Natural killer cell (primary cell): ENCODE measurements at regions not wholly inside any gene's neighbourhood (a gene's known extent, or its start where the extent isn't known, plus 50 kb on each side); places are given as distances from the start of the nearest gene placed in this dataset.

Source experiments
- ATAC-seq, 3 donors: fragments of 150-1000 bp in 2 of 3; fragments of 200-7000 bp in 1 of 3; cut with Tn5 transposase; 1 replicate in 1 of 3; 2 replicates in 2 of 3; pipeline ENCODE4 v1.10.0; 2021; ENCODE audit warnings: mild to moderate bottlenecking in 2 of 3, moderate library complexity in 2 of 3
- DNase-seq, 2 donors: peaks; one replicate each; pipeline versions ENCODE4 v3.0.0 to v3.0.0-alpha.2; 2013 to 2021; ENCODE audit warnings: mixed read lengths in 1 of 2
- H3K27ac ChIP-seq: one replicate; pipeline ENCODE4 v1.5.1; 2013; ENCODE audit warnings: mild to moderate bottlenecking, low read length
- H3K27me3 ChIP-seq: one replicate; pipeline ENCODE4 v1.6.1; 2013; ENCODE audit warnings: low read length; ENCODE audit not compliant: control insufficient read depth, insufficient read depth
- H3K36me3 ChIP-seq: one replicate; pipeline ENCODE4 v1.6.1; 2013; ENCODE audit warnings: low read length; ENCODE audit not compliant: control insufficient read depth, insufficient read depth
- H3K4me1 ChIP-seq: one replicate; pipeline ENCODE4 v1.6.1; 2013; ENCODE audit warnings: low read length; ENCODE audit not compliant: control insufficient read depth, insufficient read depth
- H3K4me3 ChIP-seq: one replicate; pipeline ENCODE4 v1.5.1; 2013; ENCODE audit warnings: low read length
- H3K9me3 ChIP-seq: one replicate; pipeline ENCODE4 v1.6.1; 2013; ENCODE audit warnings: low read length; ENCODE audit not compliant: control insufficient read depth, insufficient read depth
- H3K27ac Mint-ChIP-seq, 2 donors: one replicate each; pipeline ENCODE4 v1.8.0; 2022; ENCODE audit warnings: mild to moderate bottlenecking in 2 of 2, mixed read lengths in 2 of 2, moderate library complexity in 1 of 2
- H3K27me3 Mint-ChIP-seq, 2 donors: one replicate each; pipeline ENCODE4 v1.8.0; 2022; ENCODE audit warnings: low read depth in 2 of 2, mixed read lengths in 2 of 2
- H3K36me3 Mint-ChIP-seq: one replicate; pipeline ENCODE4 v1.8.0; 2022; ENCODE audit warnings: mixed read lengths
- H3K4me1 Mint-ChIP-seq, 2 donors: one replicate each; pipeline ENCODE4 v1.8.0; 2022; ENCODE audit warnings: mixed read lengths in 2 of 2
- H3K4me3 Mint-ChIP-seq: one replicate; pipeline ENCODE4 v1.8.0; 2022; ENCODE audit warnings: mild to moderate bottlenecking, moderate library complexity, mixed read lengths
- H3K9me3 Mint-ChIP-seq, 2 donors: one replicate each; pipeline ENCODE4 v1.8.0; 2022; ENCODE audit warnings: mixed read lengths in 2 of 2
- CTCF ChIP-seq: fragments of 200-600 bp; IDR thresholded peaks from one replicate; pipeline ENCODE4 v1.8.0; 2022; ENCODE audit warnings: antibody characterized with exemption
- WGBS: methylation state at CpG from one replicate; pipeline ENCODE4 v1.1.7; 2013; ENCODE audit warnings: missing lambda C conversion rate; ENCODE audit not compliant: insufficient coverage; 5-methylcytosine and 5-hydroxymethylcytosine counted together
- intact Hi-C: fragments of 100-400 bp; cut with micrococcal nuclease; formaldehyde crosslinking; loops from one replicate; pipeline ENCODE4 v1.14.2; 2022

DNA sequence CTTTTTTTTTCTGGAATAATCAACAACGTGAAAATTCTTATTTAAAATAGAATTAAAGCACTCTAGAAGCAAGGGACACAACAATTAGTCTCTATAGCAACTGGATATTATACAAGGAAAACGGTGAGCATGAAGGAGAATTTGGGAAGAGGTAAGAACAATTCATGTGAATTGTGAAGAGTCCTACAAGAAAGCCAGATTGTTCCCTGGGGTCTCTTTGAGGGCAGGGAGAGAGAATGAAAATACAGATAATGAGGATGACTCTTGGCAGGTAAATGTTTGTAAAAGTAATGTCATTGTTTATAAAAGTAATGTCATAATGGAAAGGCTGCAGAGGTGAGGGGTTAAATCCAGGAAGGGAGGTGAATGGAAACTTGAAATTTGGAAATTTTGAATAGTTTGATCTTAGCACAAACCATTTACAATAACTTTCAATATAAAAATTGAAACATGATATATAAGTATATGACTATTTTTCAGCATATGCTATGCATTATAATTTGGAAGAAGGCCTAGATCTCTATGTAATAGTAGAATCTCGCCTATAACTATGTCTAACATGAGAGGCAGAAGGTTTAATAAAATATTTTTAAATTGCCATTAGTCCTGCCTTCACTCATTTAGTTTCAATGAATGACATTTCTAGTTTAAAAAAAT lies 378.8 kb upstream of the DCN start:
- ATAC-seq, result no peak
- Mint-ChIP-seq H3K9me3 (peaks cover 4 to 5% of the 10 kb centered on the region in 2 donors), H3K4me1 (peaks cover 13 to 14% of the 10 kb centered on the region in 2 donors), H3K27ac (peak overlapping the region in 1 of 2 donors; percentile 69), H3K36me3 (peaks cover 12% of the 10 kb centered on the region), H3K4me3 (no peak overlapping the region), H3K27me3 (peaks cover 17 to 28% of the 10 kb centered on the region in 2 donors)
- DNase-seq, result no peak
- no peak for TF ChIP-seq CTCF
- Histone ChIP-seq H3K27me3 (peaks cover under 1% of the 10 kb centered on the region), H3K4me1 (no peaks in the 10 kb centered on the region), H3K36me3 (no peaks in the 10 kb centered on the region), H3K9me3 (no peaks in the 10 kb centered on the region), H3K27ac (no peak overlapping the region), H3K4me3 (no peak overlapping the region)
- WGBS, result 82% methylated on average over 1 of the region's 3 CpGs
- intact Hi-C loops, result no loop called here

- DNase-seq, result no peak
- H3K4me1 ChIP-seq, result no peaks in the 10 kb centered on the region
- TF ChIP-seq CTCF, result no peak
- WGBS, result 85% methylated on average over 4 of the region's 4 CpGs
- peaks cover 5% of the 10 kb centered on the region for H3K27me3 ChIP-seq
- Mint-ChIP-seq H3K9me3 (peaks cover 4 to 5% of the 10 kb centered on the region in 2 donors), H3K4me3 (no peak overlapping the region), H3K27me3 (peaks cover 23 to 48% of the 10 kb centered on the region in 2 donors), H3K36me3 (peaks cover 12% of the 10 kb centered on the region), H3K27ac (no peak overlapping the region), H3K4me1 (peaks cover 1% of the 10 kb centered on the region in 2 donors)
- ATAC-seq, result no peak
- intact Hi-C loops, result no loop called here
- H3K9me3 ChIP-seq, result no peaks in the 10 kb centered on the region
- H3K4me3 ChIP-seq, result no peak overlapping the region
- no peak overlapping the region for H3K27ac ChIP-seq
- no peaks in the 10 kb centered on the region for H3K36me3 ChIP-seq
Observed at GRCh38 chr12:91556909-91557308, 374.3 kb upstream of the DCN start.

GRCh38 chr12:91555436-91556415 lies 373.1 kb upstream of the DCN start:
- ATAC-seq, result no peak
- H3K27me3 ChIP-seq, result peaks cover 5% of the 10 kb centered on the region
- no peak overlapping the region for H3K4me3 ChIP-seq
- WGBS, result 95% methylated on average over 5 of the region's 7 CpGs
- no peak for TF ChIP-seq CTCF
- intact Hi-C loops, result no loop called here
- Mint-ChIP-seq H3K27me3 (peaks cover 28 to 56% of the 10 kb centered on the region in 2 donors), H3K27ac (no peak overlapping the region), H3K4me3 (no peak overlapping the region), H3K36me3 (peaks cover 12% of the 10 kb centered on the region), H3K4me1 (no peaks in the 10 kb centered on the region), H3K9me3 (peaks cover 4 to 5% of the 10 kb centered on the region in 2 donors)
- DNase-seq, result no peak
- H3K4me1 ChIP-seq, result no peaks in the 10 kb centered on the region
- H3K36me3 ChIP-seq, result no peaks in the 10 kb centered on the region
- H3K27ac ChIP-seq, result no peak overlapping the region
- H3K9me3 ChIP-seq, result no peaks in the 10 kb centered on the region
